SK-N-SH (cell line): ENCODE measurements at regions not wholly inside any gene's neighbourhood (a gene's known extent, or its start where the extent isn't known, plus 50 kb on each side); places are given as distances from the start of the nearest gene placed in this dataset.

ENCODE experiments used
- CTCF ChIA-PET: fragments of 300-600, 350-600 bp; formaldehyde crosslinking; extraction: SDS; loops from one replicate; lab custom pipeline; 2021; lab: Yijun Ruan, JAX
- POLR2A ChIA-PET: fragments of 350-600 bp; sonication (Branson Sonifier 250); formaldehyde crosslinking; extraction: SDS; loops from one replicate; lab custom pipeline; 2020; ENCODE audit warnings: antibody characterized with exemption, inconsistent platforms; lab: Yijun Ruan, JAX
- DNase-seq: peaks from one replicate; pipeline ENCODE4 v3.0.0; 2012
- H2AFZ ChIP-seq: fragments of 200-600 bp; sonication (generic); 2 replicates; pipeline ENCODE4 v1.8.1; 2016; ENCODE audit warnings: antibody characterized with exemption, mild to moderate bottlenecking, low read depth
- H3F3A ChIP-seq: fragments of 200-600 bp; sonication (generic); replicated peaks from 2 replicates; pipeline ENCODE3; 2016; ENCODE audit warnings: antibody characterized with exemption, mild to moderate bottlenecking; ENCODE audit not compliant: insufficient read depth
- H3K27ac ChIP-seq, 2 experiments: fragments of 200-500 bp in 1 of 2; fragments of 200-600 bp in 1 of 2; sonication (Bioruptor generic) in 1 of 2; sonication (generic), shearing (Covaris generic) in 1 of 2; 2 replicates each; pipeline versions ENCODE4 v1.5.1 to v1.6.1; 2014 to 2016; ENCODE audit warnings: low read depth in 2 of 2, inconsistent platforms in 1 of 2, low read length in 1 of 2, mild to moderate bottlenecking in 1 of 2, mixed read lengths in 1 of 2
- H3K27me3 ChIP-seq: fragments of 200-600 bp; sonication (generic), shearing (Covaris generic); 2 replicates; pipeline ENCODE4 v1.6.1; 2016; ENCODE audit warnings: mixed run types; ENCODE audit not compliant: insufficient read depth
- H3K36me3 ChIP-seq, 2 experiments: fragments of 200-500 bp in 1 of 2; fragments of 200-600 bp in 1 of 2; sonication (Bioruptor generic) in 1 of 2; sonication (generic) in 1 of 2; replicated peaks in 1 of 2; 2 replicates each; pipeline versions ENCODE3 to v1.5.1; 2014 to 2016; ENCODE audit warnings: low read length in 1 of 2, mild to moderate bottlenecking in 1 of 2; ENCODE audit not compliant: insufficient read depth in 2 of 2, control insufficient read depth in 1 of 2
- H3K4me1 ChIP-seq, 2 experiments: fragments of 200-500 bp in 1 of 2; fragments of 200-600 bp in 1 of 2; sonication (Bioruptor generic) in 1 of 2; sonication (generic), shearing (Covaris generic) in 1 of 2; 2 replicates each; pipeline versions ENCODE4 v1.5.1 to v1.6.1; 2014 to 2016; ENCODE audit warnings: low read depth in 1 of 2, low read length in 1 of 2, mixed run types in 1 of 2; ENCODE audit not compliant: insufficient read depth in 2 of 2, control insufficient read depth in 1 of 2
- H3K4me2 ChIP-seq: fragments of 200-600 bp; sonication (generic), shearing (Covaris generic); 2 replicates; pipeline ENCODE4 v1.6.1; 2017; ENCODE audit warnings: mixed run types
- H3K4me3 ChIP-seq, 2 experiments: fragments of 200-500 bp in 1 of 2; fragments of 200-600 bp in 1 of 2; sonication (Bioruptor generic) in 1 of 2; sonication (generic), shearing (Covaris generic) in 1 of 2; 2 replicates each; pipeline versions ENCODE4 v1.5.1 to v1.8.1; 2014 to 2016; ENCODE audit warnings: low read depth in 2 of 2, inconsistent platforms in 1 of 2, low read length in 1 of 2, mild to moderate bottlenecking in 1 of 2, mixed read lengths in 1 of 2, moderate library complexity in 1 of 2
- H3K79me2 ChIP-seq: fragments of 200-600 bp; sonication (generic); 2 replicates; pipeline ENCODE4 v1.8.1; 2017; ENCODE audit warnings: mild to moderate bottlenecking; ENCODE audit not compliant: insufficient read depth
- H3K9ac ChIP-seq: fragments of 200-600 bp; sonication (generic); 2 replicates; pipeline ENCODE4 v1.6.1; 2017; ENCODE audit warnings: mixed run types
- H3K9me2 ChIP-seq: fragments of 200-600 bp; sonication (generic); 2 replicates; pipeline ENCODE4 v1.6.1; 2017; ENCODE audit warnings: mixed run types
- H3K9me3 ChIP-seq: fragments of 200-600 bp; sonication (generic); 2 replicates; pipeline ENCODE4 v1.6.1; 2017; ENCODE audit warnings: mixed run types, mild to moderate bottlenecking, moderate library complexity
- H4K20me1 ChIP-seq: fragments of 200-600 bp; sonication (generic); 2 replicates; pipeline ENCODE4 v1.6.1; 2017; ENCODE audit warnings: mild to moderate bottlenecking, mixed run types; ENCODE audit not compliant: insufficient read depth
- EP300 ChIP-seq, 2 experiments: IDR thresholded peaks; 2 replicates each; pipeline versions ENCODE4 v1.4.0 to v1.6.1; 2012; ENCODE audit warnings: borderline replicate concordance in 1 of 2, low read depth in 1 of 2, low read length in 1 of 2
- EZH2phosphoT487 ChIP-seq: fragments of 200-600 bp; sonication (generic); IDR thresholded peaks from 2 replicates; pipeline ENCODE4 v1.6.1; 2017; ENCODE audit warnings: low read depth, mixed run types, mild to moderate bottlenecking, antibody characterized with exemption, moderate library complexity, borderline replicate concordance
- FOXJ3 ChIP-seq: sonication (generic); formaldehyde crosslinking; IDR thresholded peaks from 2 replicates; pipeline ENCODE4 v1.5.1; 2020; ENCODE audit warnings: mild to moderate bottlenecking, missing genetic modification reagents
- FOXM1 ChIP-seq: IDR thresholded peaks from 2 replicates; pipeline ENCODE4 v1.4.0; 2012; ENCODE audit warnings: low read depth, mild to moderate bottlenecking
- GATA2 ChIP-seq: sonication (generic); formaldehyde crosslinking; IDR thresholded peaks from 2 replicates; pipeline ENCODE4 v1.5.0; 2020; ENCODE audit warnings: mild to moderate bottlenecking, missing genetic modification reagents
- JUND ChIP-seq: IDR thresholded peaks from 2 replicates; pipeline ENCODE4 v1.4.0; 2012
- MEF2A ChIP-seq: IDR thresholded peaks from 2 replicates; pipeline ENCODE4 v1.4.0; 2012; ENCODE audit warnings: low read depth, borderline replicate concordance
- MXI1 ChIP-seq: IDR thresholded peaks from 2 replicates; pipeline ENCODE4 v1.6.1; 2012; ENCODE audit warnings: mild to moderate bottlenecking, low read depth, low read length, improper control_type of control experiment
- POLR2AphosphoS5 ChIP-seq: IDR thresholded peaks from 2 replicates; pipeline ENCODE4 v1.6.1; 2012; ENCODE audit warnings: low read depth, low read length
- RAD21 ChIP-seq: IDR thresholded peaks from 2 replicates; pipeline ENCODE4 v1.6.1; 2012; ENCODE audit warnings: mild to moderate bottlenecking, low read length
- RCOR1 ChIP-seq: fragments of 150-350 bp; IDR thresholded peaks from 2 replicates; pipeline ENCODE4 v1.6.1; 2017; ENCODE audit warnings: antibody characterized with exemption, low read length
- RXRA ChIP-seq: IDR thresholded peaks from 2 replicates; pipeline ENCODE4 v1.4.0; 2012; ENCODE audit warnings: low read depth, mild to moderate bottlenecking, borderline replicate concordance
- SMC3 ChIP-seq: IDR thresholded peaks from 2 replicates; pipeline ENCODE4 v1.6.1; 2012; ENCODE audit warnings: low read depth, low read length, improper control_type of control experiment
- TEAD4 ChIP-seq: IDR thresholded peaks from 2 replicates; pipeline ENCODE4 v1.4.0; 2012; ENCODE audit warnings: mild to moderate bottlenecking, borderline replicate concordance; ENCODE audit not compliant: insufficient read depth
- YY1 ChIP-seq: IDR thresholded peaks from 2 replicates; pipeline ENCODE4 v1.4.0; 2012; ENCODE audit warnings: low read depth, mild to moderate bottlenecking
- WGBS: methylation state at CpG from one replicate; pipeline ENCODE4 v1.1.6; 2017; ENCODE audit warnings: low lambda C conversion rate; 5-methylcytosine and 5-hydroxymethylcytosine counted together
- TF ChIP-seq, protein P1 (sequence below): IDR thresholded peaks from 2 replicates; pipeline ENCODE4; 2012
- TF ChIP-seq, protein P2 (sequence below): fragments of 200-600 bp; sonication (generic); IDR thresholded peaks from 2 replicates; pipeline ENCODE4 v1.6.1; 2017; ENCODE audit warnings: antibody characterized with exemption, mild to moderate bottlenecking, moderate library complexity
- TF ChIP-seq, protein P3 (sequence below): IDR thresholded peaks from 2 replicates; pipeline ENCODE4 v1.4.0; 2012; ENCODE audit warnings: low read depth, borderline replicate concordance
- TF ChIP-seq, protein P4 (sequence below): fragments of 150-350 bp; IDR thresholded peaks from 2 replicates; pipeline ENCODE4 v1.6.1; 2016; ENCODE audit warnings: mild to moderate bottlenecking, low read depth, low read length

DNA sequence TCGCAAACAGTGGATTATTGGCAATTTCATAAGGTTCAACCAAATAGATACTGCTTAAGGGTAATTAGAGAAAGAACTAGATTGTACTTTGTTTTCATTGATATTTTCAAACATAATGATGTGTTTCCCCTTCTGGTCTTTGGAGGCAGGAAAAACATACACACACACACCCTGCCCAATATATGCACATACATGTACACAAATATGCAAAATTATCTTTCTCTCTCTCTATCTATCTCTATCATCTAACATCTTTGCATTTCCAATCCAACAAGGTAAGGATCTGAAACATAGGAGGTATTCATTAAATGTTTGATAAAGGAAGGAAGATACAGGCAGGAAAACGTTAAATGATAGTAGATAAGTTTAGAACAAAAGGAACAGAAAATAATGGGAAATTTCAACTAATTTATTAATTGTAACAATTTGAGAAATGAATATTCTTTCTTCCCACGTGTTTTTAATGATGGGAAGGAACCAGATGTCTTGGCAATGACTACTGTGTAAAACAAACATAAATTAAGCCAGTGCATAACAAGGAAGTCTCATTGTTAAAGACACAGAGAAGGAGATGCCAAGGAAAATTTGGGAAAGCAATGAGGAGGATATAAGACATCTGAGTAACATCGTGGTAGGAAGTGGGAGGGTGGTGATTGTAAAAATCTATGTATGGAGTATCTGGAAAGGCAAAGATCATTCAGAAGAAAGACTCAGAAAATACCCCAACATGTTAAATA lies 532.1 kb downstream of the GBA3 start (continued):
- TF ChIP-seq FOXJ3 (CRISPR knock-in tag), result no peak
- TF ChIP-seq RAD21, result no peak

DNA sequence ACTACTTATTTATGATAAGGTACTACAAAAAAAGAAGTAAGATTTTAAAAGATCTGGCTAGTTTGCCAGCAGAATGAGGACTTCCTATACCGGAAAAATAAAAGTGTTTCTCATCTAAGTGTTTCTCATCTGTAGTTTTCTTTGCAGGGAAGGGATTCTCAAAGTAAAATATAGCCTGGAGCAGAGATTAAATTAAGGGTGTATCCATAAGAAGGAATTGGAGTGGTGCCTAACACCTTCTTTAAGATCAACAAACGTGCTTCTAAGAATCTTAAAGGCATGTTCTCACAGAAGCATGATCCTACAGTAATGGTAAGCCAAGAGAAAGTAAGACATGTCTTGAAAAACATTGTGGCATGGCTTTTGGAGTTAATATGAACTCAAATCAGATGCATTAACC lies 528.2 kb downstream of the GBA3 start:
- Histone ChIP-seq H3K4me1 (no peaks in the 10 kb centered on the region), H3K4me3 (no peak overlapping the region), H3K79me2 (no peaks in the 10 kb centered on the region), H3K4me2 (no peak overlapping the region), H3F3A (no peaks in the 10 kb centered on the region), H2AFZ (no peak overlapping the region), H3K27ac (no peak overlapping the region), H3K36me3 (no peaks in the 10 kb centered on the region), H3K9ac (no peak overlapping the region), H3K27me3 (no peaks in the 10 kb centered on the region), H3K9me2 (no peaks in the 10 kb centered on the region), H3K9me3 (no peaks in the 10 kb centered on the region), H4K20me1 (no peaks in the 10 kb centered on the region)
- WGBS, result 4% methylated on average over 2 of the region's 2 CpGs
- POLR2A ChIA-PET, result no interaction called here
- CTCF ChIA-PET, result no interaction called here
- DNase-seq, result no peak
- TF ChIP-seq, protein P1, sequence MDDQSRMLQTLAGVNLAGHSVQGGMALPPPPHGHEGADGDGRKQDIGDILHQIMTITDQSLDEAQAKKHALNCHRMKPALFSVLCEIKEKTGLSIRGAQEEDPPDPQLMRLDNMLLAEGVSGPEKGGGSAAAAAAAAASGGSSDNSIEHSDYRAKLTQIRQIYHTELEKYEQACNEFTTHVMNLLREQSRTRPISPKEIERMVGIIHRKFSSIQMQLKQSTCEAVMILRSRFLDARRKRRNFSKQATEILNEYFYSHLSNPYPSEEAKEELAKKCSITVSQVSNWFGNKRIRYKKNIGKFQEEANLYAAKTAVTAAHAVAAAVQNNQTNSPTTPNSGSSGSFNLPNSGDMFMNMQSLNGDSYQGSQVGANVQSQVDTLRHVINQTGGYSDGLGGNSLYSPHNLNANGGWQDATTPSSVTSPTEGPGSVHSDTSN, result no peak
- TF ChIP-seq MXI1, result no peak
- no peak for TF ChIP-seq TEAD4
- TF ChIP-seq RCOR1, result no peak
- TF ChIP-seq POLR2AphosphoS5, result no peak

- WGBS, result 11% methylated on average over 3 of the region's 3 CpGs
- Histone ChIP-seq H3K9ac (no peak overlapping the region), H3K27ac (no peak overlapping the region), H4K20me1 (no peaks in the 10 kb centered on the region), H3K36me3 (no peaks in the 10 kb centered on the region), H3K27me3 (no peaks in the 10 kb centered on the region), H3F3A (no peaks in the 10 kb centered on the region), H3K9me3 (no peaks in the 10 kb centered on the region), H3K79me2 (no peaks in the 10 kb centered on the region), H2AFZ (no peak overlapping the region), H3K4me3 (no peak overlapping the region), H3K9me2 (no peaks in the 10 kb centered on the region), H3K4me1 (no peaks in the 10 kb centered on the region), H3K4me2 (no peak overlapping the region)
- DNase-seq, result no peak
- ChIA-PET POLR2A (no interaction called here), CTCF (no interaction called here)
- TF ChIP-seq EP300 (IDR thresholded peaks at IDR 0.05; ENCODE audit: borderline replicate concordance in 1 of 2, low read depth in 1 of 2, low read length in 1 of 2) (no peak), TEAD4 (no peak), FOXM1 (no peak), FOXJ3 (CRISPR knock-in tag) (no peak), YY1 (no peak), GATA2 (no peak), EZH2phosphoT487 (no peak), JUND (no peak), SMC3 (no peak), MEF2A (no peak), RAD21 (no peak), RXRA (no peak), MXI1 (no peak)
- TF ChIP-seq, protein P2, sequence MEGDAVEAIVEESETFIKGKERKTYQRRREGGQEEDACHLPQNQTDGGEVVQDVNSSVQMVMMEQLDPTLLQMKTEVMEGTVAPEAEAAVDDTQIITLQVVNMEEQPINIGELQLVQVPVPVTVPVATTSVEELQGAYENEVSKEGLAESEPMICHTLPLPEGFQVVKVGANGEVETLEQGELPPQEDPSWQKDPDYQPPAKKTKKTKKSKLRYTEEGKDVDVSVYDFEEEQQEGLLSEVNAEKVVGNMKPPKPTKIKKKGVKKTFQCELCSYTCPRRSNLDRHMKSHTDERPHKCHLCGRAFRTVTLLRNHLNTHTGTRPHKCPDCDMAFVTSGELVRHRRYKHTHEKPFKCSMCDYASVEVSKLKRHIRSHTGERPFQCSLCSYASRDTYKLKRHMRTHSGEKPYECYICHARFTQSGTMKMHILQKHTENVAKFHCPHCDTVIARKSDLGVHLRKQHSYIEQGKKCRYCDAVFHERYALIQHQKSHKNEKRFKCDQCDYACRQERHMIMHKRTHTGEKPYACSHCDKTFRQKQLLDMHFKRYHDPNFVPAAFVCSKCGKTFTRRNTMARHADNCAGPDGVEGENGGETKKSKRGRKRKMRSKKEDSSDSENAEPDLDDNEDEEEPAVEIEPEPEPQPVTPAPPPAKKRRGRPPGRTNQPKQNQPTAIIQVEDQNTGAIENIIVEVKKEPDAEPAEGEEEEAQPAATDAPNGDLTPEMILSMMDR, result no peak
- TF ChIP-seq, protein P3, sequence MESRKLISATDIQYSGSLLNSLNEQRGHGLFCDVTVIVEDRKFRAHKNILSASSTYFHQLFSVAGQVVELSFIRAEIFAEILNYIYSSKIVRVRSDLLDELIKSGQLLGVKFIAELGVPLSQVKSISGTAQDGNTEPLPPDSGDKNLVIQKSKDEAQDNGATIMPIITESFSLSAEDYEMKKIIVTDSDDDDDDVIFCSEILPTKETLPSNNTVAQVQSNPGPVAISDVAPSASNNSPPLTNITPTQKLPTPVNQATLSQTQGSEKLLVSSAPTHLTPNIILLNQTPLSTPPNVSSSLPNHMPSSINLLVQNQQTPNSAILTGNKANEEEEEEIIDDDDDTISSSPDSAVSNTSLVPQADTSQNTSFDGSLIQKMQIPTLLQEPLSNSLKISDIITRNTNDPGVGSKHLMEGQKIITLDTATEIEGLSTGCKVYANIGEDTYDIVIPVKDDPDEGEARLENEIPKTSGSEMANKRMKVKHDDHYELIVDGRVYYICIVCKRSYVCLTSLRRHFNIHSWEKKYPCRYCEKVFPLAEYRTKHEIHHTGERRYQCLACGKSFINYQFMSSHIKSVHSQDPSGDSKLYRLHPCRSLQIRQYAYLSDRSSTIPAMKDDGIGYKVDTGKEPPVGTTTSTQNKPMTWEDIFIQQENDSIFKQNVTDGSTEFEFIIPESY, result no peak
- TF ChIP-seq, protein P4, sequence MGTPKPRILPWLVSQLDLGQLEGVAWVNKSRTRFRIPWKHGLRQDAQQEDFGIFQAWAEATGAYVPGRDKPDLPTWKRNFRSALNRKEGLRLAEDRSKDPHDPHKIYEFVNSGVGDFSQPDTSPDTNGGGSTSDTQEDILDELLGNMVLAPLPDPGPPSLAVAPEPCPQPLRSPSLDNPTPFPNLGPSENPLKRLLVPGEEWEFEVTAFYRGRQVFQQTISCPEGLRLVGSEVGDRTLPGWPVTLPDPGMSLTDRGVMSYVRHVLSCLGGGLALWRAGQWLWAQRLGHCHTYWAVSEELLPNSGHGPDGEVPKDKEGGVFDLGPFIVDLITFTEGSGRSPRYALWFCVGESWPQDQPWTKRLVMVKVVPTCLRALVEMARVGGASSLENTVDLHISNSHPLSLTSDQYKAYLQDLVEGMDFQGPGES, result no peak
These were observed 527.2 kb downstream of the GBA3 start for GRCh38 chr4:23219779-23220408.
